ENCODE measurements at regions not wholly inside any gene's neighbourhood (a gene's known extent, or its start where the extent isn't known, plus 50 kb on each side); places are given as distances from the start of the nearest gene placed in this dataset.

DNA sequence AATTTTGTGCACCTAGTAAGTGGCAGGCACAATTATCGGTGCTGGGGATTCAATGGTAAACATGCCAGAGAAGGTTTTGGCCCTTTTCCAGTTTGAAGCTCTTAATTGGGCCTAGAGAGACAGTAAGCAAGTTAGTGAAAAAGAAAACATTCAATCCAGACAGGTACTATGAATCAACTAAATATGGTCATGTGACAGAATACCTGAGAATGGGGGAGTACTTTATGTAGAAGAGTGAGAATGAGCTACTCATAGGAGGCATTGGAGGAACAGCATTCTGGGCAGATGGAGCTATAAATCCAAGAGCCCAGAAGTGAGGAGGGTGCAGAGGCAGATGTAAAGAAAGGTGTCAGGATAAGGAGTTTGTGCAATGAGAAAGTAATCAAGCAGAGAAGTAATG lies 1017.9 kb downstream of the ADGRL2 start:
- DNase-seq (ENCODE audit: low read depth, low spot score): no peak
- H3K9me3 Mint-ChIP-seq: peaks cover 3% of the 10 kb centered on the region
- no peaks in the 10 kb centered on the region for H3K36me3 Mint-ChIP-seq (ENCODE audit: low read depth)
- no peak overlapping the region for H3K4me3 Mint-ChIP-seq
- no peaks in the 10 kb centered on the region for H3K27me3 Mint-ChIP-seq (ENCODE audit: low read depth)
- no peak overlapping the region for H3K27ac Mint-ChIP-seq (ENCODE audit: unreplicated experiment)
- H3K4me1 Mint-ChIP-seq: peaks cover 3% of the 10 kb centered on the region
- TF ChIP-seq, protein P1, sequence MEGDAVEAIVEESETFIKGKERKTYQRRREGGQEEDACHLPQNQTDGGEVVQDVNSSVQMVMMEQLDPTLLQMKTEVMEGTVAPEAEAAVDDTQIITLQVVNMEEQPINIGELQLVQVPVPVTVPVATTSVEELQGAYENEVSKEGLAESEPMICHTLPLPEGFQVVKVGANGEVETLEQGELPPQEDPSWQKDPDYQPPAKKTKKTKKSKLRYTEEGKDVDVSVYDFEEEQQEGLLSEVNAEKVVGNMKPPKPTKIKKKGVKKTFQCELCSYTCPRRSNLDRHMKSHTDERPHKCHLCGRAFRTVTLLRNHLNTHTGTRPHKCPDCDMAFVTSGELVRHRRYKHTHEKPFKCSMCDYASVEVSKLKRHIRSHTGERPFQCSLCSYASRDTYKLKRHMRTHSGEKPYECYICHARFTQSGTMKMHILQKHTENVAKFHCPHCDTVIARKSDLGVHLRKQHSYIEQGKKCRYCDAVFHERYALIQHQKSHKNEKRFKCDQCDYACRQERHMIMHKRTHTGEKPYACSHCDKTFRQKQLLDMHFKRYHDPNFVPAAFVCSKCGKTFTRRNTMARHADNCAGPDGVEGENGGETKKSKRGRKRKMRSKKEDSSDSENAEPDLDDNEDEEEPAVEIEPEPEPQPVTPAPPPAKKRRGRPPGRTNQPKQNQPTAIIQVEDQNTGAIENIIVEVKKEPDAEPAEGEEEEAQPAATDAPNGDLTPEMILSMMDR (conservative IDR thresholded peaks at IDR 0.05): no peak

DNA sequence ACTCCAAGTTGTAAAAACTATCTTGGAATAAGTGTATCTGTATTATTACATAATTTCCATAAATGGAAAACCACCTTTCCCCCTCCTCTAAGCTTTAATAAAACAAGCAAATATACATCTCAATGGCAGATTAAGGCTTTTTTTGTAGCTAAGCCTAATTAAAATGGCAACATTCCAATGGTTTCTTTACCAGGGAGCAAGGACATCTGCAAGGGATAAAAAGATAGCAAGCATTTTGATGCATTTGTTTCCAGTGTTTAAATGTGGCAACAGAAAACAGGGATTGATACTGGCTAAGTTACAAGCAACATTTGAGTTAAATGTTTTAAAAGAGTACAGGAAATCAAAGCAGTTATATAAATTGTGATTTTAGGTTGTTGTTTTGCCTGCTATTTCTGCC lies 1012.7 kb downstream of the ADGRL2 start:
- Mint-ChIP-seq H3K4me1 (no peaks in the 10 kb centered on the region), H3K27me3 (ENCODE audit: low read depth) (no peaks in the 10 kb centered on the region), H3K4me3 (no peak overlapping the region), H3K36me3 (ENCODE audit: low read depth) (no peaks in the 10 kb centered on the region), H3K9me3 (peaks cover 3% of the 10 kb centered on the region), H3K27ac (ENCODE audit: unreplicated experiment) (no peak overlapping the region)
- TF ChIP-seq, protein P1 (conservative IDR thresholded peaks at IDR 0.05): no peak
- DNase-seq (ENCODE audit: low read depth, low spot score): no peak

DNA sequence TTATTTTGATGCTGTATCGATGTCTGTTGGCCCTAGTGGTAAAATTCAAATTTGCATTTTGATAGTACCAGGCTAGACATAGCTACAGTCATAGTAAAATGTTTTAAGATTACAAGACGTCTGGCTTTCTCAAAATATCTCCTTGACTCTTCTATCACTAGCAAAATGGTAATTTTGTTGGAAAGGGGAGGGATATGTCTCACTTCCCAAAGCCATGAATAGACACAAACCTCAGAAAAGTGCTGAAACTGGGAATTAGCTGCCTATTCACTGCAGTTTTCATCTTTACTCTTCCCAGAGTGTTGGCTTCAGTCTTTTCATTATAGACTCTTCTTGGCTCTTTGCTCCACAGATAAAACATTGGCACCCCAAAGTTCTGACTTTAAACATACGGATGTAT lies 1009.9 kb downstream of the ADGRL2 start:
- Mint-ChIP-seq H3K9me3 (no peaks in the 10 kb centered on the region), H3K27ac (ENCODE audit: unreplicated experiment) (no peak overlapping the region), H3K27me3 (ENCODE audit: low read depth) (no peaks in the 10 kb centered on the region), H3K36me3 (ENCODE audit: low read depth) (no peaks in the 10 kb centered on the region), H3K4me1 (no peaks in the 10 kb centered on the region), H3K4me3 (no peak overlapping the region)
- TF ChIP-seq, protein P1 (conservative IDR thresholded peaks at IDR 0.05): no peak
- no peak for DNase-seq (ENCODE audit: low read depth, low spot score)

DNA sequence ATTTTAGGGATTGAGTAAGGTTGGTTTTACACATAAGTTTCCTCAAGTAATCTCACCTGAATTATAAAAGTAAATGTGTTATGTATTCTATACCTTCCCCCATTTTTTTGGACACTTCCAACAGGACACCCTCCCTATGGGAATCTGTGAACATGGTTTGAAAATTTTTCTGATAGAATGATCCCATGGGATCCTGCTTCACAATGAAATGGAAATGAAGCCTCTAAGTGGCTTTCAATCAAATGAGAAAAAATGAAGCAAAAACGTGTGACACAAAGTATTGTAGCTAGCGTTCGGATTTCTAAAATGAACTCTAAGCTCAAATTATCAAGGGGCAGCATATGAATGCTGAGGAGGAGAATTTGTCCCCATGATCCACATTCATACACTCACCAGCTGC lies 1006.8 kb downstream of the ADGRL2 start:
- DNase-seq (ENCODE audit: low read depth, low spot score): no peak
- Mint-ChIP-seq H3K9me3 (peaks cover 2% of the 10 kb centered on the region), H3K4me3 (no peak overlapping the region), H3K27me3 (ENCODE audit: low read depth) (no peaks in the 10 kb centered on the region), H3K27ac (ENCODE audit: unreplicated experiment) (no peak overlapping the region), H3K4me1 (no peaks in the 10 kb centered on the region), H3K36me3 (ENCODE audit: low read depth) (no peaks in the 10 kb centered on the region)
- TF ChIP-seq, protein P1 (conservative IDR thresholded peaks at IDR 0.05): no peak

DNA sequence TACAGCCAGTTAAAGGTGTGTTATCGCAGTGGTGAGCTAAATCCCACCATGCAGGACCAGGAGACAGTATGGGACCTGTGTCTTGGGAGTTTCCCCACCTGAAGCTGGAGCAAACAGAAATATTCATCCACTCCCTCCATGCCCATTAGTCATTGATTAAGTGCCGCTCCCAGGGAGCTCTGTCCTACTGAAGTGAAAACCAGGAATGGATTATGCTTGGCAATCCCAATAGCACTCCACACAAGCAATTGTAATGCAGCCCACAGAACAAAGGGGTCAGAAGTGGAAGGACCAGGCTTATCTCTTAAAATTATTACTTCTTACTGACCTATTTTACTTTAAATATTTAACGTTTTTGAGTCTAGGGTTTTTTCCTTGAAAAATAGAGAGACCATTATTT lies 1005.4 kb downstream of the ADGRL2 start:
- Mint-ChIP-seq H3K27me3 (ENCODE audit: low read depth) (no peaks in the 10 kb centered on the region), H3K36me3 (ENCODE audit: low read depth) (no peaks in the 10 kb centered on the region), H3K27ac (ENCODE audit: unreplicated experiment) (no peak overlapping the region), H3K4me1 (peaks cover 11% of the 10 kb centered on the region), H3K9me3 (peaks cover 2% of the 10 kb centered on the region), H3K4me3 (no peak overlapping the region)
- TF ChIP-seq, protein P1 (conservative IDR thresholded peaks at IDR 0.05): no peak
- no peak for DNase-seq (ENCODE audit: low read depth, low spot score)

DNA sequence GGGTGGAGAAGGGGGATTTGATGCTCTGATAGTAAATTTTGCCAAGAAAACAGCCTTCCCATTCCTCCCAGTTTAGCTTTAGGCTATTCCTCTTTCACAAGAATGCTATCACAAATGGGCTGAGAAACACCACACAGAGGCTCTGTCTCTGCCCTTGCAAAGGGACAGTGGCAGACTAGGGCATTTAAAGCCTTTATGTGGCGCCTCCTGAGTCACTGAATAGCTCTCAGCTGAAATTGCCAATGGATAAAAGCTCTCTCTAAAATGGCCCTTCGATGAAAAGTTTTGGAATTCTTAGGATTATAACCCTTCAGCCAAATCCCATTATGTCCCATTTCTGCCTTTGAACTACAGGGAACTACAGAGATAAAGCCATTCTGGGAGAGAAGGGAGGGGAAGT lies 1000.4 kb downstream of the ADGRL2 start:
- no peaks in the 10 kb centered on the region for H3K27me3 Mint-ChIP-seq (ENCODE audit: low read depth)
- no peak for DNase-seq (ENCODE audit: low read depth, low spot score)
- H3K27ac Mint-ChIP-seq (ENCODE audit: unreplicated experiment): peak overlapping the region; percentile 81
- H3K4me3 Mint-ChIP-seq: no peak overlapping the region
- peaks cover 6% of the 10 kb centered on the region for H3K9me3 Mint-ChIP-seq
- H3K36me3 Mint-ChIP-seq (ENCODE audit: low read depth): peaks cover 3% of the 10 kb centered on the region
- TF ChIP-seq, protein P1 (conservative IDR thresholded peaks at IDR 0.05): no peak
- peaks cover 17% of the 10 kb centered on the region for H3K4me1 Mint-ChIP-seq
